Body of pancreas (tissue), 4 donors: ENCODE measurements at regions not wholly inside any gene's neighbourhood (a gene's known extent, or its start where the extent isn't known, plus 50 kb on each side); places are given as distances from the start of the nearest gene placed in this dataset.

Experiments used
- ATAC-seq: fragments of 150-250 bp; one replicate; pipeline ENCODE4 v1.9.1; 2016
- DNase-seq, 4 donors: peaks; one replicate each; pipeline ENCODE4 v3.0.0-alpha.2; 2019
- H3K27ac ChIP-seq, 4 donors: fragments of 200-600 bp; sonication (generic); 1 replicate in 3 of 4; 2 replicates in 1 of 4; pipeline versions ENCODE4 v1.5.1 to v1.6.1; 2016 to 2019; ENCODE audit warnings: mild to moderate bottlenecking in 1 of 4, mixed read lengths in 1 of 4, moderate library complexity in 1 of 4
- H3K27me3 ChIP-seq, 2 donors: fragments of 200-600 bp; sonication (generic); one replicate each; pipeline ENCODE4 v1.6.0; 2016; ENCODE audit warnings: mild to moderate bottlenecking in 1 of 2
- H3K36me3 ChIP-seq, 2 donors: fragments of 200-600 bp; sonication (generic); replicated peaks in 1 of 2; 2 replicates each; pipeline ENCODE4 v1.5.1; 2016; ENCODE audit warnings: low read depth in 2 of 2; ENCODE audit not compliant: insufficient read depth in 1 of 2
- H3K4me1 ChIP-seq: fragments of 200-600 bp; sonication (generic); one replicate; pipeline ENCODE4 v1.6.0; 2016
- H3K4me3 ChIP-seq, 2 donors: fragments of 200-600 bp; sonication (generic); 1 replicate in 1 of 2; 2 replicates in 1 of 2; pipeline ENCODE4 v1.5.1; 2016 to 2019
- H3K9me3 ChIP-seq, 3 donors: fragments of 200-600 bp; sonication (generic); 1 replicate in 2 of 3; 2 replicates in 1 of 3; pipeline ENCODE4 v1.5.1; 2016
- POLR2A ChIP-seq, 3 donors: fragments of 450-650 bp; IDR thresholded peaks; one replicate each; pipeline ENCODE4 v1.6.1; 2016; ENCODE audit warnings: antibody characterized with exemption in 3 of 3, mild to moderate bottlenecking in 2 of 3
- WGBS, 2 donors: methylation state at CpG; one replicate each; pipeline ENCODE4 v1.1.5; 2017; 5-methylcytosine and 5-hydroxymethylcytosine counted together
- intact Hi-C: fragments of 100-400 bp; cut with DNase I; formaldehyde crosslinking; loops from one replicate; pipeline ENCODE4 v1.15.1; 2023
- TF ChIP-seq, protein P1 (sequence below), 7 experiments: fragments of 450-650 bp in 4 of 7; fragments of 200-600 bp in 3 of 7; sonication (generic) in 3 of 7; IDR thresholded peaks; one replicate each; pipeline ENCODE4 v1.5.1; 2016 to 2019; ENCODE audit warnings: antibody characterized with exemption in 7 of 7

DNA sequence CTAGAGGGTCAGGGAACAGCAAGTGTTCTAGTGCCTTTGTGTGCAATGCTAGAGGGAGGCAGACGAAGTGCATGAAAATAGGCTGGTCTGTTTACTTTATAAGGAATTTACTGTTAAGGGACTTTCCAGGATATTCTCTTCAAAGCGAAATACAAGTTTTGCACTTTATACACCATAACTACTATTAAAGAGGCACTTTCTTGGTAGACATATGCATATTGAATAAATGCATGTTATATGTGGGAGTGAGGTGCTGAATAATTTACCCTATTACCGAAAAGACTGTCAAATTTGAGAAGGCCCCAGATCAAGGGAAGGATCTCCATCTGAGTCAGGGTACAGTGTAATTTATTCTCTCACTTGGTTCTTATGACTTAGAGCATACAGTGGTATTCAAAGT, 310.5 kb downstream of the S1PR1 start:
- DNase-seq: no peak
- Histone ChIP-seq H3K9me3 (no peaks in the 10 kb centered on the region), H3K27me3 (no peaks in the 10 kb centered on the region), H3K27ac (no peak overlapping the region), H3K4me1 (no peaks in the 10 kb centered on the region), H3K4me3 (no peak overlapping the region), H3K36me3 (no peaks in the 10 kb centered on the region)
- intact Hi-C loops: no loop called here
- ATAC-seq: no peak
- 46 to 53% methylated on average over 3 of the region's 3 CpGs for WGBS, 2 donors
- no peak for TF ChIP-seq POLR2A (IDR thresholded peaks at IDR 0.05)
- TF ChIP-seq, protein P1, sequence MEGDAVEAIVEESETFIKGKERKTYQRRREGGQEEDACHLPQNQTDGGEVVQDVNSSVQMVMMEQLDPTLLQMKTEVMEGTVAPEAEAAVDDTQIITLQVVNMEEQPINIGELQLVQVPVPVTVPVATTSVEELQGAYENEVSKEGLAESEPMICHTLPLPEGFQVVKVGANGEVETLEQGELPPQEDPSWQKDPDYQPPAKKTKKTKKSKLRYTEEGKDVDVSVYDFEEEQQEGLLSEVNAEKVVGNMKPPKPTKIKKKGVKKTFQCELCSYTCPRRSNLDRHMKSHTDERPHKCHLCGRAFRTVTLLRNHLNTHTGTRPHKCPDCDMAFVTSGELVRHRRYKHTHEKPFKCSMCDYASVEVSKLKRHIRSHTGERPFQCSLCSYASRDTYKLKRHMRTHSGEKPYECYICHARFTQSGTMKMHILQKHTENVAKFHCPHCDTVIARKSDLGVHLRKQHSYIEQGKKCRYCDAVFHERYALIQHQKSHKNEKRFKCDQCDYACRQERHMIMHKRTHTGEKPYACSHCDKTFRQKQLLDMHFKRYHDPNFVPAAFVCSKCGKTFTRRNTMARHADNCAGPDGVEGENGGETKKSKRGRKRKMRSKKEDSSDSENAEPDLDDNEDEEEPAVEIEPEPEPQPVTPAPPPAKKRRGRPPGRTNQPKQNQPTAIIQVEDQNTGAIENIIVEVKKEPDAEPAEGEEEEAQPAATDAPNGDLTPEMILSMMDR (IDR thresholded peaks at IDR 0.05): no peak

GRCh38 chr1:101548376-101548775, 311.6 kb downstream of the S1PR1 start:
- Histone ChIP-seq H3K4me1 (no peaks in the 10 kb centered on the region), H3K9me3 (no peaks in the 10 kb centered on the region), H3K36me3 (no peaks in the 10 kb centered on the region), H3K27me3 (no peaks in the 10 kb centered on the region), H3K4me3 (no peak overlapping the region), H3K27ac (no peak overlapping the region)
- intact Hi-C loops: no loop called here
- ATAC-seq (no peak), DNase-seq (no peak)
- TF ChIP-seq, protein P1 (IDR thresholded peaks at IDR 0.05): no peak
- no peak for TF ChIP-seq POLR2A (IDR thresholded peaks at IDR 0.05)

- WGBS, 2 donors: 84 to 85% methylated on average over 1 of the region's 1 CpG
- H3K27me3 ChIP-seq: no peaks in the 10 kb centered on the region
- H3K27ac ChIP-seq: no peak overlapping the region
- TF ChIP-seq POLR2A (IDR thresholded peaks at IDR 0.05): no peak
- TF ChIP-seq, protein P1 (IDR thresholded peaks at IDR 0.05): no peak
- ATAC-seq: no peak
- no peaks in the 10 kb centered on the region for H3K36me3 ChIP-seq
- intact Hi-C loops: no loop called here
- no peak overlapping the region for H3K4me3 ChIP-seq
- H3K4me1 ChIP-seq: no peaks in the 10 kb centered on the region
- DNase-seq: no peak
- H3K9me3 ChIP-seq: peaks cover 0 to 4% (median 0%) of the 10 kb centered on the region in 3 donors
Observed at GRCh38 chr1:101550581-101550980, 313.8 kb downstream of the S1PR1 start.

DNA sequence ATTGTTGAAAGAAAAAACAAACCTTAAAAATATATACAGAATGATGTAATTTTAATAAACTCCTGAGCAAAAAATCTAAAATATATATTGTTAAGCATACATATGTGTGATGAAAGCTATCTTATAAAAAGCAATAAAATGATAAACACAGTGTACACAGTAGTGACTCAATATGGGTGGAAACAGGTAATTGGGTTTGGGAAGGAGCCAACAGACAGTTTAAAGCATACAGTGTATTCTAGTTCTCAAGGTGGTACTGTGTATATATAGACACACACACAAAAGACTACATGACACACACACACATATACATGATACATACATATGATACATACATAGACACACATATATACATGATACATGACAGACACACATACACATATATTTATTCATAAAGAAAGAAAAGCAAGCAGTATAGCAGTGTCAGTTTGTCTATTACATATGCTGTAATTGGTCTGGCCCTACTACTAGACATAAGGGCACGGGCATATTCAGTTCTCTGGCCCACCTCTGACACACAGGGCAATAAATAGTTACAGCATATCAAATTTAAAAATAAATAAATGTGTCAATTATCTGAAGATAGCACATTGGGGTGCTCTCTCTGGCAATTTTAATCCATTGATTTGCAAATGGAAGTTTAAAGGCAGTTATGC, 330.2 kb downstream of the S1PR1 start:
- Histone ChIP-seq H3K36me3 (no peaks in the 10 kb centered on the region), H3K4me1 (no peaks in the 10 kb centered on the region), H3K27me3 (no peaks in the 10 kb centered on the region), H3K27ac (no peak overlapping the region), H3K4me3 (no peak overlapping the region), H3K9me3 (no peaks in the 10 kb centered on the region)
- ATAC-seq (no peak), DNase-seq (no peak)
- TF ChIP-seq, protein P1 (IDR thresholded peaks at IDR 0.05): no peak
- TF ChIP-seq POLR2A (IDR thresholded peaks at IDR 0.05): no peak
- intact Hi-C loops: no loop called here
- 89 to 91% methylated on average over 1 of the region's 1 CpG for WGBS, 2 donors

DNA sequence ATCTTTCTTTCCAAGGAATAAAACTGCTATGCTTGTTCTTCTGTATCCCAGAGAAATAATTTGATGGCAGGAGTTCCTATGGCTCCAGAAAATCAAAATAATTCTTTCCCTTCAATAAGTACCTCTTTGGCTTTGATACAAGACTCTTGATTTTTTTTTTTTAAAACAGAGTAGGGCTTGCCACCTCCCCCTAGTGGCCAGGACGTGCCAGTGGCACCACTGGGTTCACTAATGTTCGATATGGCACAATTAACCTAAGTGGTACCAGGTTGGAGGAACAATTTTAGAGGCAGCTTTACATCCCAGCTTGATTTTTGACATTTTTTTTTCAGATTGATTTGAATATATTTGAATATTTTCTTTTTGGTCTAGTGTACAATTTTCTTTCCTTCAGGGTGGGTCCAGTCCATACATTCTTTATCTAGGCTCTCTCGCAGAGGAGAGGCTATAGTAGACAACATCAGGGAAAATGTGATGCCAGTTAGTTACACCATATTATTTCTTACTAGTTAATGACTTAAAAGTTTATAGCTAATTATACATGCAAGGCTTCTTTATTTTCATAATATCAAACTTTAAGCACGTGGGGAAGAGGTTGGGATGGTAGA, 330.9 kb downstream of the S1PR1 start:
- H3K27ac ChIP-seq: no peak overlapping the region
- peak; percentile 66 for ATAC-seq
- intact Hi-C loops: no loop called here

More for the DNA sequence above, 330.9 kb downstream of the S1PR1 start:
- DNase-seq: peak; percentile 13 to 49 (median 28)
- H3K36me3 ChIP-seq: no peaks in the 10 kb centered on the region
- 46 to 48% methylated on average over 4 of the region's 4 CpGs for WGBS, 2 donors
- no peaks in the 10 kb centered on the region for H3K4me1 ChIP-seq
- no peak overlapping the region for H3K4me3 ChIP-seq
- TF ChIP-seq, protein P1 (IDR thresholded peaks at IDR 0.05): peak; percentile 46 to 90 (median 57)
- no peak for TF ChIP-seq POLR2A (IDR thresholded peaks at IDR 0.05)
- H3K27me3 ChIP-seq: no peaks in the 10 kb centered on the region
- no peaks in the 10 kb centered on the region for H3K9me3 ChIP-seq
